Endothelial cell of umbilical vein (primary cell): ENCODE measurements at regions not wholly inside any gene's neighbourhood (a gene's known extent, or its start where the extent isn't known, plus 50 kb on each side); places are given as distances from the start of the nearest gene placed in this dataset.

Experiments
- BruUV-seq: library from RNA; stranded (reverse); fragments of 400-500 nt; replicated peaks from 2 replicates; lab custom pipeline; 2021; lab: Mats Ljungman, UMichigan
- CTCF ChIA-PET: fragments of 300-600, 350-600 bp; sonication (Branson Sonifier 250); formaldehyde crosslinking; loops from one replicate; lab custom pipeline; 2021; ENCODE audit warnings: antibody characterized with exemption, inconsistent platforms; lab: Charles Lee
- POLR2A ChIA-PET: fragments of 300-600, 350-600 bp; sonication (Branson Sonifier 250); formaldehyde crosslinking; loops from one replicate; lab custom pipeline; 2021; ENCODE audit warnings: antibody characterized with exemption, inconsistent platforms; lab: Charles Lee
- DNase-seq: peaks from one replicate; pipeline ENCODE4 v3.0.0-alpha.2; 2011; ENCODE audit warnings: low read depth, low spot score
- FAIRE-seq: peaks from 2 replicates; lab custom pipeline; 2011; peaks lifted over from hg19 to GRCh38; lab: Jason Lieb, UNC
- H2AFZ ChIP-seq: 2 replicates; pipeline ENCODE4 v1.6.0; 2012; ENCODE audit warnings: low read depth, low read length, control low read depth, inconsistent platforms
- H3K27ac ChIP-seq: 2 replicates; pipeline ENCODE4 v1.5.1; 2011; ENCODE audit warnings: low read depth, mild to moderate bottlenecking, control low read depth, low read length, moderate library complexity; ENCODE audit not compliant: insufficient read depth
- H3K27me3 ChIP-seq, 2 experiments: 2 replicates each; pipeline versions ENCODE4 v1.6.0 to v1.6.1; 2011; ENCODE audit warnings: low read length in 2 of 2, mixed read lengths in 1 of 2; ENCODE audit not compliant: control insufficient read depth in 2 of 2, insufficient read depth in 2 of 2
- H3K36me3 ChIP-seq, 2 experiments: 2 replicates in 1 of 2; 3 replicates in 1 of 2; pipeline ENCODE4 v1.5.1; 2011; ENCODE audit warnings: low read length in 2 of 2, mild to moderate bottlenecking in 1 of 2, moderate library complexity in 1 of 2; ENCODE audit not compliant: control insufficient read depth in 2 of 2, insufficient read depth in 2 of 2; ENCODE audit errors: extremely low read depth in 1 of 2
- H3K4me1 ChIP-seq: 3 replicates; pipeline ENCODE4 v1.5.1; 2011; ENCODE audit warnings: mild to moderate bottlenecking, low read length; ENCODE audit not compliant: control insufficient read depth, insufficient read depth; ENCODE audit errors: extremely low read depth
- H3K4me2 ChIP-seq: 2 replicates; pipeline ENCODE4 v1.6.1; 2011; ENCODE audit warnings: low read length, control low read depth, mixed read lengths; ENCODE audit not compliant: insufficient read depth
- H3K4me3 ChIP-seq, 3 experiments: fragments of 200-600 bp in 1 of 3; sonication (generic), shearing (Covaris generic) in 1 of 3; replicated peaks in 1 of 3; 2 replicates each; pipeline ENCODE4 v1.5.1; 2011 to 2016; ENCODE audit warnings: control low read depth in 3 of 3, low read length in 3 of 3, mild to moderate bottlenecking in 2 of 3, inconsistent platforms in 1 of 3, low read depth in 1 of 3, moderate library complexity in 1 of 3; ENCODE audit not compliant: insufficient read depth in 1 of 3
- H3K79me2 ChIP-seq: 2 replicates; pipeline ENCODE4 v1.6.0; 2012; ENCODE audit warnings: low read length, inconsistent platforms; ENCODE audit not compliant: control insufficient read depth, insufficient read depth
- H3K9ac ChIP-seq: replicated peaks from 2 replicates; pipeline ENCODE3; 2011; ENCODE audit warnings: low read length, control low read depth; ENCODE audit not compliant: insufficient read depth; ENCODE audit errors: extremely low read depth
- H3K9me1 ChIP-seq: replicated peaks from 3 replicates; pipeline ENCODE4 v1.6.0; 2011; ENCODE audit warnings: mild to moderate bottlenecking, low read length; ENCODE audit not compliant: control insufficient read depth, insufficient read depth; ENCODE audit errors: extremely low read depth
- H3K9me3 ChIP-seq: replicated peaks from 2 replicates; pipeline ENCODE4 v1.5.1; 2012; ENCODE audit warnings: low read length, inconsistent platforms; ENCODE audit not compliant: control insufficient read depth, insufficient read depth
- H4K20me1 ChIP-seq: replicated peaks from 2 replicates; pipeline ENCODE3; 2011; ENCODE audit warnings: mild to moderate bottlenecking, low read length; ENCODE audit not compliant: control insufficient read depth, insufficient read depth; ENCODE audit errors: extremely low read depth
- CTCF ChIP-seq, 2 donors: IDR thresholded peaks; 1 replicate in 1 of 2; 2 replicates in 1 of 2; pipeline ENCODE4 v1.5.1; 2011; ENCODE audit warnings: low read length in 2 of 2, mild to moderate bottlenecking in 2 of 2, moderate library complexity in 2 of 2, control low read depth in 1 of 2, inconsistent platforms in 1 of 2, low read depth in 1 of 2; ENCODE audit not compliant: insufficient read depth in 1 of 2; ENCODE audit errors: extremely low read depth in 1 of 2
- EZH2 ChIP-seq: IDR thresholded peaks from 2 replicates; pipeline ENCODE4 v1.6.1; 2012; ENCODE audit warnings: borderline replicate concordance, low read depth, mild to moderate bottlenecking, moderate library complexity, low read length, inconsistent platforms; ENCODE audit not compliant: severe bottlenecking
- FOS ChIP-seq: IDR thresholded peaks from 2 replicates; pipeline ENCODE4 v1.6.1; 2011; ENCODE audit warnings: mild to moderate bottlenecking, low read length, moderate library complexity, borderline replicate concordance; ENCODE audit not compliant: insufficient read depth
- GATA2 ChIP-seq: IDR thresholded peaks from 2 replicates; pipeline ENCODE4 v1.7.0; 2011; ENCODE audit warnings: low read depth, mild to moderate bottlenecking, moderate library complexity, mixed read lengths, low read length; ENCODE audit not compliant: insufficient read length, insufficient read depth
- JUN ChIP-seq: IDR thresholded peaks from 2 replicates; pipeline ENCODE4 v1.6.1; 2011; ENCODE audit warnings: borderline replicate concordance, low read depth; ENCODE audit not compliant: insufficient read length, insufficient read depth
- MAX ChIP-seq: IDR thresholded peaks from 2 replicates; pipeline ENCODE4 v1.6.1; 2011; ENCODE audit not compliant: insufficient read depth, insufficient read length
- MYC ChIP-seq: IDR thresholded peaks from one replicate; pipeline ENCODE4 v1.6.1; 2011; ENCODE audit warnings: mild to moderate bottlenecking, low read depth, low read length
- POLR2A ChIP-seq: IDR thresholded peaks from 2 replicates; pipeline ENCODE4 v1.6.1; 2012; ENCODE audit warnings: low read depth, mild to moderate bottlenecking, control low read depth, low read length
- POLR2AphosphoS5 ChIP-seq: IDR thresholded peaks from 2 replicates; pipeline ENCODE4 v1.6.1; 2012; ENCODE audit warnings: low read depth, mild to moderate bottlenecking, control low read depth, low read length, moderate library complexity; ENCODE audit not compliant: insufficient read depth
- dilution Hi-C: fragments of 300-500 bp; cut with MboI; formaldehyde crosslinking; loops from one replicate; pipeline ENCODE4 v1.15.0; 2019; ENCODE audit warnings: low sequenced_read_pairs; ENCODE audit not compliant: extremely low pct_ligation_motif_present
- intact Hi-C: fragments of 100-400 bp; cut with micrococcal nuclease; formaldehyde crosslinking; loops from one replicate; pipeline ENCODE4 v1.10.0; 2022

GRCh38 chr6:153959276-153959675, 79.8 kb upstream of the OPRM1 start:
- no peaks in the 10 kb centered on the region for H3K36me3 ChIP-seq
- H3K79me2 ChIP-seq: no peaks in the 10 kb centered on the region
- intact Hi-C loops: no loop called here
- H3K27me3 ChIP-seq: no peaks in the 10 kb centered on the region
- dilution Hi-C loops: no loop called here
- POLR2A ChIA-PET: no interaction called here
- BruUV-seq: no TSS peak
- no peaks in the 10 kb centered on the region for H3K9me3 ChIP-seq
- H3K27ac ChIP-seq: no peak overlapping the region
- H3K4me1 ChIP-seq: no peaks in the 10 kb centered on the region
- H4K20me1 ChIP-seq: no peaks in the 10 kb centered on the region
- H2AFZ ChIP-seq: no peak overlapping the region
- CTCF ChIA-PET: no interaction called here
- H3K9ac ChIP-seq: no peak overlapping the region
- FAIRE-seq (no peak), DNase-seq (no peak)
- TF ChIP-seq POLR2A: no peak
- no peak for TF ChIP-seq MAX
- H3K9me1 ChIP-seq: no peaks in the 10 kb centered on the region
- no peak overlapping the region for H3K4me2 ChIP-seq
- no peak overlapping the region for H3K4me3 ChIP-seq

GRCh38 chr6:153958860-153959259, 80.2 kb upstream of the OPRM1 start:
- Histone ChIP-seq H3K9me1 (no peaks in the 10 kb centered on the region), H3K4me2 (no peak overlapping the region), H3K9ac (no peak overlapping the region), H3K4me3 (no peak overlapping the region), H4K20me1 (no peaks in the 10 kb centered on the region), H3K27ac (no peak overlapping the region), H2AFZ (no peak overlapping the region), H3K9me3 (no peaks in the 10 kb centered on the region), H3K79me2 (no peaks in the 10 kb centered on the region), H3K36me3 (no peaks in the 10 kb centered on the region), H3K4me1 (no peaks in the 10 kb centered on the region), H3K27me3 (no peaks in the 10 kb centered on the region)
- DNase-seq (no peak), FAIRE-seq (no peak)
- no TSS peak for BruUV-seq
- intact Hi-C loops: no loop called here
- TF ChIP-seq GATA2 (no peak), FOS (no peak), JUN (no peak), EZH2 (no peak), POLR2AphosphoS5 (no peak), MYC (no peak), CTCF (IDR thresholded peaks at IDR 0.05; ENCODE audit: extremely low read depth in 1 of 2, insufficient read depth in 1 of 2, low read depth in 1 of 2, low read length in 2 of 2) (no peak), POLR2A (no peak), MAX (no peak)
- dilution Hi-C loops: no loop called here
- CTCF ChIA-PET: no interaction called here
- POLR2A ChIA-PET: no interaction called here
